ENCODE measurements at regions not wholly inside any gene's neighbourhood (a gene's known extent, or its start where the extent isn't known, plus 50 kb on each side); places are given as distances from the start of the nearest gene placed in this dataset.
"Not testable (repeated sequence)": the region's sequence is repeated elsewhere in the genome, so short reads cannot be mapped to it uniquely, and the experiment has no call there.

DNA sequence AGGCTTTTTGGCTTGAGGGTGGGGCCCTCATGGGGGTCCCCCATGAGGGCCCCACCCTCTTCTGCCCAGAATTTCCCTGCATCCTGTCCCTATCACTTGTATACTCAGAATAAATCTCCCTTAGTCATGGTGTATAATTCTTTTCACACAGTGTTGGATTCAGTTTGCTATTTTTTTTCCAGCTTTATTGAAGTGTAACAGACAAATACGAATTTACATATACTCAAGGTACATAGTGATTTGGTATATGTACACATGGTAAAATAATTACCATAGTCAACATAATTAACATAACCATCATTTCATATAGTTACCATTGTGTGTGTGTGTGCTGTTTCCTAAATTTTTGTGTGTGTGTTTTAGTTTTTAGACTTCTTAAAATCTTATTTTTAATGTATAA lies 289.4 kb downstream of the CNTNAP3B start:
- not testable (repeated sequence) for DNase-seq (ENCODE audit: extremely low spot score, insufficient read length, low read depth); FAIRE-seq

DNA sequence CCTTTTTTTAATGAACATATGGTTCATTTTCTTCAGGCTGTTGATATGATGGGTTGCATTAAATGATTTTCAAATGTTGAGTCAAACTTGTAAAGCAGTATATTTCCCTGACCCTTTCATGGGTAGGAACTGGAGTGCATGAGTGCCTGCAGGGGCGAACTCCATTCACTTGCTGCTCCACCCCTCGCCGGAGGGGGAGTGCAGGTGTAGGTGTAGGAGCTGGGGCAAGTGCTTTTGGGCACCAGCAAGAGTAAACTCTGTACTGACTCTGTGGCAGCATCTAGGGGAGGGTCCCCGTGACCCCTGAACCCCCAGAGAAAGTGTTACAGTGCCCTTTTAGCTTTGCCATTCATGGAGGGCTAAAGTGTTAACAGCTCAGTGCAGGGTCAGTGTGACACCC lies 290.3 kb downstream of the CNTNAP3B start:
- FAIRE-seq; DNase-seq (ENCODE audit: extremely low spot score, insufficient read length, low read depth): not testable (repeated sequence)

- not testable (repeated sequence) for FAIRE-seq; DNase-seq (ENCODE audit: extremely low spot score, insufficient read length, low read depth)
Measured at GRCh38 chr9:41838562-41838851, 290.7 kb downstream of the CNTNAP3B start.

GRCh38 chr9:41837684-41838561 lies 291.3 kb downstream of the CNTNAP3B start:
- not testable (repeated sequence) for FAIRE-seq; DNase-seq (ENCODE audit: extremely low spot score, insufficient read length, low read depth)

GRCh38 chr9:41833108-41833507 lies 296.1 kb downstream of the CNTNAP3B start:
- DNase-seq (ENCODE audit: extremely low spot score, insufficient read length, low read depth); FAIRE-seq: not testable (repeated sequence)

- not testable (repeated sequence) for FAIRE-seq; DNase-seq (ENCODE audit: extremely low spot score, insufficient read length, low read depth)
Measured at GRCh38 chr9:41824723-41825122, 304.5 kb downstream of the CNTNAP3B start.

DNA sequence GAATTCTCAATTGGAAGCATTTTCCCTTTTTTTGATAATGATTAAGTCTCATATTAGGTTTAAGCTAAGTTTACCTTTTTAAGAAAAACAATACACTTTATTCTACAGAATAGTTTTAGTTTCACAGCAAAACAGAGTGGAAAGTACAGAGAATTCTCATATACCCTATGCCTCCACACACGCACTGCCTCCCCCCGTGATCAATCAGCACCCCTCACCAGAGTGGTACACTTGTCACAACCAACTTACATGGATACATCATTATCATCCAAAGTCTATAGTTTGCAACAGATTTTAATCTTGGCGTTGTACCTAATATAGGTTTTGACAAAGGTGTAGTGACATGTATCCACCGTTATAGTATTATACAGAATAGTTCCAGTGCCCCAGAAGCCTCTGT lies 326.5 kb downstream of the CNTNAP3B start:
- not testable (repeated sequence) for DNase-seq (ENCODE audit: extremely low spot score, insufficient read length, low read depth); FAIRE-seq

DNA sequence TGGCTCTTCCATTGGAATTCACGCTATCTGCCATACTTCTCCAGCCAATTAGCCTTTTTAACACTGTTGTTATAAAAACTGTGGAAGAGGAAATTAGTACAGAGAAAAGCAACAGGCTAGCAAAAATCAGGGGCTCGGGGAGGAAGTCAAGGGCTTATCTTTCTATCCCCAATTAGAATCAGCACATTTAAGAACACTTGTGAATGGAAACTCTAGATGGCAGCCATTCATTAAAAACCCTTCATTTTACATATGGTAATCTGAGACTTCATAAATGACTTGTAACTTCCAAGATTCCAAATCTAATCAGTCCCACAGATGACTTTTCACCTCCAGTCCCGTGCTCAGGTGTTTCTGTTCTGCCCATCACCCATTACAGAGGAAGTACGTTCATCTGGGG lies 330.5 kb downstream of the CNTNAP3B start:
- not testable (repeated sequence) for FAIRE-seq; DNase-seq (ENCODE audit: extremely low spot score, insufficient read length, low read depth)

- DNase-seq (ENCODE audit: extremely low spot score, insufficient read length, low read depth); FAIRE-seq: not testable (repeated sequence)
Measured at GRCh38 chr9:41790719-41791363, 338.4 kb downstream of the CNTNAP3B start.

GRCh38 chr9:41790007-41790406 lies 339.2 kb downstream of the CNTNAP3B start:
- FAIRE-seq; DNase-seq (ENCODE audit: extremely low spot score, insufficient read length, low read depth): not testable (repeated sequence)

GRCh38 chr9:41789387-41789786 lies 339.8 kb downstream of the CNTNAP3B start:
- not testable (repeated sequence) for FAIRE-seq; DNase-seq (ENCODE audit: extremely low spot score, insufficient read length, low read depth)

GRCh38 chr9:41787951-41788350 lies 341.3 kb downstream of the CNTNAP3B start:
- FAIRE-seq; DNase-seq (ENCODE audit: extremely low spot score, insufficient read length, low read depth): not testable (repeated sequence)

DNA sequence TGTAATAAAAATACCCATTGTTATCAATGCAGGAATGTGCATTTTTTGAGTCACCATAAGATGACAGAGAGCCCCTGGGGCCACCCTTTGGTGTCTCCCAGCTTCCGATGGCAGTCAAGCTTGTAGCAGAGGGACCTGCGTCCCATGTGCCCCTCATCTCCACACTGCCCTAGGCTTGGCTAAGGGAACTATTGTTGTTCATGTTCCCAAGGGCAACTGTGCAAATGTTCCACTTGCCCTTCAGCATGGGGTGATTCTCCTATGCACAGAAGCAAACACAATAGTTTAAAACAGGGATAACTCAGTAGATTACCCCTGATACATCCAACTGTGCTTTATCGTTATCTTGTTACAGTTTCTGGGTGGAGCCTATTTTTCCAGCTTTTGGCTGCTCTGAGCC lies 342.0 kb downstream of the CNTNAP3B start:
- not testable (repeated sequence) for DNase-seq (ENCODE audit: extremely low spot score, insufficient read length, low read depth); FAIRE-seq

- not testable (repeated sequence) for DNase-seq (ENCODE audit: extremely low spot score, insufficient read length, low read depth); FAIRE-seq
Measured at GRCh38 chr9:41784006-41784405, 345.2 kb downstream of the CNTNAP3B start.

DNA sequence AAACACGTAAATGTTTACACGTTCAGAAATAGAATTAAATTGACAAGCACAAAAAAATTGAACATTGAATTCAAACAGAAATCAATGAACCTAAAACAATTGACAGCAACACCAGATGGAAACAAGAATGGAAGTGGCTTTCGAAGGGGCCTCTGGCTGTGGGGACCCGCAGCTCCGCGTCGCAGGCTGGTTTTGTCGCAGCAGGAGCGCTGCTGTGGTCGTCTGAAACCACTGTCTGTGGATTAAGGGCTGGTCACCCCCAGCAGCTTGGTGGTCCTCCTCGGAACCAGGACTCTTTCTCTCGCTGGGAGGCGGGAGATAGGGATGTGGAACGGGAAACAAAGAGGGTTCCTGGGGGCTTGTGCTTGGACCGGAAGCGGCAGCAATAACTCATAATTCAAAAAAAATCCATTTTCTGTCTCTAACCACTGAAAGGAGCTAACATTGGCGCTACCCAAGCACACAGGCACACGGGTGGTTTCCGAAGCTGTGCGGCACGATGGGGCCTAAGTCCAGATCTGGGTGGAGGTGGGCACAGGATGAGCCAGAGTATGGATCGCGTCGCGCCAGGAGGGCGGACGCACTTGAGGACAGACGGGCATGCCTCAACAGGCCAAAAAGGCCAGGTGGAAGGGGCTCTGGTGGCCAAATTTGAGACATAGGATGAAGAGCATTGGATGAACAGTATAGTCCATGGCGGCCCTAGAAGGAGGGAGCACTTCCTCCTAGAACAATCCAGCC lies 346.0 kb downstream of the CNTNAP3B start:
- DNase-seq (ENCODE audit: extremely low spot score, insufficient read length, low read depth); FAIRE-seq: not testable (repeated sequence)

- DNase-seq (ENCODE audit: extremely low spot score, insufficient read length, low read depth); FAIRE-seq: not testable (repeated sequence)
Measured at GRCh38 chr9:41781899-41782298, 347.3 kb downstream of the CNTNAP3B start.

GRCh38 chr9:41779897-41780406 lies 349.3 kb downstream of the CNTNAP3B start:
- not testable (repeated sequence) for DNase-seq (ENCODE audit: extremely low spot score, insufficient read length, low read depth); FAIRE-seq

DNA sequence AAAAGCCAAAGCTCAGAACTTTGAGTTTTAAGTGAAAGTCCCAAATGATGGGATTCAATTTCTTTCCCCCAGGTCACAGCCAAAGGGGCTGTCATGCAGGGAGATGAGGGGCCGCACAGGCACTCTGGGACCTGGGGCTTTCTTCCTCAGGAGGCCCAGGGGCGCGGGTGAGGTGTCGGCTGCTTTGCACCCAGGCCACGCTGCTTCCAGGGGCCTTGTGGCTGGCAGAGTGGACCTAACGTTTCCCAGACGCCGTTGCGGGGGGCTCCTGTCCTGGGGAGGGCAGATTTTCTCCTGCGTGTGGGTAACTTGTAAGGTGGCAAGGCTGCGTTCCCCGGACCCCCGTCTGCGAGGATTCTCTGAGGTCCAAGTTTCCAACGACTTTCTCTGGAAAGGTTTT lies 350.0 kb downstream of the CNTNAP3B start:
- DNase-seq (ENCODE audit: extremely low spot score, insufficient read length, low read depth); FAIRE-seq: not testable (repeated sequence)

DNA sequence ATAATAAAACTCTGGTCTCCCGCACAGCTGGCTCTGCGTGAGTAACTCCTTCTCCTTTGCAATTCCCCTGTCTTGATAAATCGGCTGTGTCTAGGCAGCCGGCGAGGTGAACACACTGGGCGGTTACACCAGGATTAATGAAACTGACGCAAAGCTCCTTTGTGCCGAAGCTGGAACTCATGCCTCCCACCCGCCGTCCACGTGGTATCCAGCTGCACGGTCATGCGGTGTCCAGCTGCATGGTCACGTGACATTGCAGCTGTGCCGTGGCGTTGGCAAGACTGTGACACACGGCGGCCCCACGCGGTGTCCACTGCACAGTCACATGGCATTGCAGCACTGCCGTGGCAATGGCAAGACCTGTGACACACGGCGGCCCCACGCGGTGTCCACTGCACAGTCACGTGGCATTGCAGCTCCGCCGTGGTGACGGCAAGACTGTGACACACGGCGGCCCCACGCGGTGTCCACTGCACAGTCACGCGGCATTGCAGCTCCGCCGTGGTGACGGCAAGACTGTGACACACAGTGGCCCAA lies 350.6 kb downstream of the CNTNAP3B start:
- not testable (repeated sequence) for DNase-seq (ENCODE audit: extremely low spot score, insufficient read length, low read depth); FAIRE-seq

DNA sequence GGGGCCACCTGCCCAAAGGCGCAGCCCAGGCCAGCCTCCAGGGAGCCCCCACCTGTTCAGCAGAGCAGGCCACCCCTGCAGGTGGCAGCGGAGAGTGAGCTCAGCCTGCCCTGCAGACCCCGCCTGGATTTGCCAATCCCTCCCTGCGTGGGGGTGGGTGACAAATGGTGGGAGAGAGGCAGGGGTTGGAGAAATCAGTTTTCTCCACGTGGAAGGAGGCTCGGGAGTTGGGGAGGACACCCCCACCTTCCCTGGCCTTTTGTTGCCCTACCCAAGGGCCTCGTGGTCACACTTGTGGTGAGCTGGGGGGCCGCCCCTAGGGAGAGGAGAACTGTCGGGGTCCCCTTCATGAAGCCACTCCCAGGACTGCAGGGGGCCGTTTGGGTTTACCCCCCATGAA lies 351.7 kb downstream of the CNTNAP3B start:
- FAIRE-seq; DNase-seq (ENCODE audit: extremely low spot score, insufficient read length, low read depth): not testable (repeated sequence)

All from GM18507 (cell line).